HS-27A (cell line): ENCODE measurements at regions not wholly inside any gene's neighbourhood (a gene's known extent, or its start where the extent isn't known, plus 50 kb on each side); places are given as distances from the start of the nearest gene placed in this dataset.
"Not testable (repeated sequence)": the region's sequence is repeated elsewhere in the genome, so short reads cannot be mapped to it uniquely, and the experiment has no call there.

Experiments used
- DNase-seq: peaks from one replicate; pipeline ENCODE4 v3.0.0-alpha.2; 2012; ENCODE audit warnings: low read depth, missing footprints

DNA sequence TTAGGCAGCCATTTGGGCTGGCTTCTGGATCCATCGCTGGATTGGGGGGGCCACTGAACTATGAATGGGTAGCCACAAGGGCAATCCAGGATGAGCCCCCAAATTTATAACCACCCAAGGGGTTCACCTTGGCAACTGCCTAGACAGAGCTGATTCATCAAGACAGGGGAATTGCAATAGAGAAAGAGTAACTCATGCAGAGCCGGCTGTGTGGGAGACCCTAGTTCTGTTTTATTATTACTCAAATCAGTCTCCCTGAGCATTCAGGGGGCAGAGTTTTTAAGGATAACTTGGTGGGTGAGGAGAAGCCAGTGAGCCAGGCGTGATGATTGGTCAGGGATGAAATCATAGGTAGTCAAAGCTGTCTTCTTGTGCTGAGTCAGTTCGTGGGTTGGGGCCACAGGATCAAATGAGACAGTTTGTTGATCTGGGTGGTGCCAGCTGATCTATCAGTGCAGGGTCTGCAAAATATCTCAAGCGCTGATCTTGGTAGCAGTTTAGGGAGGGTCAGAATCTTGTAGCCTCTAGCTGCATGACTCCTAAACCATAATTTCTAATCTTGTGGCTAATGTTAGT, 57.9 kb downstream of the DNAJB9 start:
- DNase-seq = no peak

DNA sequence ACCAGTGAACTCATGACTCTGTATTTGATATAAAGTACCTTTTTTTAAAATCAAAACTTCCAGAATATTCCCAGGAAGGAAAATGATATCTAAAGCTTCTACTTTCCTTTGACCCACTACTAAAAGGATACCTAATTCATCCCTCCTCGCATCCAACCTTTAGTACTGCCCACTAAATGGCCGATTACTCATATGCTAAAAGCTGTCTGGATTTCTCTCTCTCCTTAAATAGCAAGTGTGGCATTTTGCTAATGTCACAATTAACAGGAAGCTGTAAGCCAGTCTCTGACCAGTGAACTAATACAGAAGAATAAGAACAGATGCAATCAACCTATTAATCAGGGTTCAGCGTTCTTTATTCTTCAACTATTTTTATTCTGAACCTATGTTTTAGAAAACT, 59.0 kb downstream of the DNAJB9 start:
- no peak for DNase-seq

GRCh38 chr7:108629651-108630400, 60.2 kb downstream of the DNAJB9 start:
- DNase-seq = no peak

DNA sequence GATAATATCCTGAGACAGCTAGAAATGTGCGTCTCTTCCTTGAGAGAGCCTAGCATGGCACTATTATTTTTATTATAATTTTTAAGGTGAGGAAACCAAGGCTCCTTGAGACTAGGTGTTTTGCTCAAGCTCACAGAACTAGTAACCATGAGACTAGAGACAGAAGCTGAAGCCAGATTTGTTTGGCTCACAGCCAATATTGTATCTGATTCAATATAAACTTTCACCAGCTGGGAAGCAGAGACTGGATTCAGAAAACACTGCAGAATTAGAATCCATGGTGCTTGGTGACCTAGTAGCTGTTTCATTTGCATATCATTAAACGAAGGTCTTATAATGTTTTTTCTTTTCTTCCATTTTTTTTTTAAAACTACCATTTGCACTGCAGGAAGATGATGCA, 64.4 kb downstream of the DNAJB9 start:
- DNase-seq = no peak

- no peak for DNase-seq
Measured at GRCh38 chr7:108634535-108634934, 64.9 kb downstream of the DNAJB9 start.

DNA sequence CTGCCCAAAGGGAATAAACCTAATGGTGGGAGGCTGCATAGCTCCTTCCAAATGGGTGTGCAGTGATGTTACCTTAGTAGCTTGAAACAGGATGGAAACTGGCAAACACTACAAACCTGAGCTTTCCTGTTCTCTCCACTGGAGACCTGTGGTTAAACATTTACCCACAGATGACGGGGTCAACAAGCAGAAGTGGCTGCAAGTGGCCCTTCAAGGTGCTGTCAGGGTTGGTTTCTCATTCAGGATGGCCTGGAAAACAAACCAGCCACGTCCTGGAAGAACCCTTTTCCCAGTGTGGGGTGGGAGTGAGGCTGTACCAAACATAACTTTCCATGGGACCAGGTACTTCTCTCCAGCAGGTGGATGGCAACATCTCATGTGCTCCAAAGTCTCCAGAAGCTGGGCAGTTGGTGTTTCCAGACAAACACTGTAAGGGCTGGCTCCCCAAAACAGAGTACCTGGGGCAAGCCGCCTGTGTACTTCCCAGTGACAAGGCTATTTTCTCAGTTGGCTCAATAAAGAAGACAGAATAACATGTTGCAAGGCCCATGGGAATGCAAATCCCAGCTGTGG, 67.5 kb downstream of the DNAJB9 start:
- no peak for DNase-seq

- no peak for DNase-seq
Measured at GRCh38 chr7:108642126-108642525, 72.5 kb downstream of the DNAJB9 start.

GRCh38 chr7:108643136-108643535, 73.5 kb downstream of the DNAJB9 start:
- no peak for DNase-seq

DNA sequence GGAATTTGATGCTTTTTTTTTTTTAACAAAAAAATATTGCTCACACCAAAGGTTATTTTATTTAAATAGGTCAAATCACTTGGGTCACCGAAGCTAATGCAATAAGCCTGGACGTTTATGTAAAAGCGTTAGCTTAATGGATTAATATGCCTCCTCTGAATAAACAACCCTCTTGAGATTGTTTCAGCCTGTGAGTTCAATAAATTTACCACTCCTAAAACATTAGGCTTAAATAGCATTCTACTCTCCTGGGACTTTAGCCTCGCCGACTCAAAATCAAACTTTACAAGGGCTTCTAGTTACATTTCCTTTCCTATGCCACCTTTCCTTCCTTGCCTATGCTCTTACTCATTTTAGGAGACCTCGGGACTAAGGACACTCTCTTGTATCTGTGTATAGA, 79.3 kb downstream of the DNAJB9 start:
- no peak for DNase-seq

- no peak for DNase-seq
Measured at GRCh38 chr7:108650467-108650866, 80.8 kb downstream of the DNAJB9 start.

DNA sequence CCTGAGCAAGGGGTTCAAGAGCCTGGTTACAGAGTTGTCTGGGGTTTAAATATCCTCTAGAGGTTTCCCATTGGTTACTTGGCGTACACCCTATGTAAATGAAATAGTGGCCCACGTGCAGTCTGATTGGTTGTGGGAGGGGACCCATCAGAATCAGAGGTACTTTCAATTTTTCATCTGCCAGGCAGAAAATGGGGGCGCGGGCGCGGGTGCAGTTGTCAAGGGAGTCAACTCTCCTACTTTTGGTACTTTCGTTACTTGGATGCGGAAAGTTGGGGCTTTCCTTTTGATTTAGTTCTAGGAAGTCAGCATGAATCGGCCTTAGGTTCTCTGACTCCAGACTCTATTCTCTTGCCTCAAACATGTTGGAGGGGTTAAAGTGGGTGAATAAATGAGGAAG, 83.2 kb downstream of the DNAJB9 start:
- DNase-seq = no peak

GRCh38 chr7:108653526-108653925, 83.9 kb downstream of the DNAJB9 start:
- DNase-seq = no peak

DNA sequence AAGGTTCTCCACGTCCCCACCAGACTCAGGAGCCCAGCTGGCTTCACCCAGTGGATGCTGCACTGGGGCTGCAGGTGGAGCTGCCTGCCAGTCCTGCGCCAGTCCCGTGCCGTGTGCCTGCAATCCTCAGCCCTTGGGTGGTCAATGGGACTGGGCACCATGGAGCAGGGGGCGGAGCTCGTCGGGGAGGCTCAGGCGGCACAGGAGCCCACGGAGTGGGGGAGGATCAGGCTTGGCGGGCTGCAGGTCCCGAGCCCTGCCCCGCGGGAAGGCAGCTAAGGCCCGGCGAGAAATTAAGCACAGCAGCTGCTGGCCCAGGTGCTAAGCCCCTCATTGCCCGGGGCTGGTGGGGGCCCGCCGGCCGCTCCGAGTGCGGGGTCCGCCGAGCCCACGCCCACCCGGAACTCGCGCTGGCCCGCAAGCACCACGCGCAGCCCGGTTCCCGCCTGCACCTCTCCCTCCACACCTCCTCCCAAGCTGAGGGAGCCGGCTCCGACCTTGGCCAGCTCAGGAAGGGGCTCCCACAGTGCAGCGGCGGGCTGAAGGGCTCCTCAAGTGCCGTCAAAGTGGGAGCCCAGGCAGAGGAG, 87.6 kb downstream of the DNAJB9 start:
- DNase-seq = not testable (repeated sequence)

DNA sequence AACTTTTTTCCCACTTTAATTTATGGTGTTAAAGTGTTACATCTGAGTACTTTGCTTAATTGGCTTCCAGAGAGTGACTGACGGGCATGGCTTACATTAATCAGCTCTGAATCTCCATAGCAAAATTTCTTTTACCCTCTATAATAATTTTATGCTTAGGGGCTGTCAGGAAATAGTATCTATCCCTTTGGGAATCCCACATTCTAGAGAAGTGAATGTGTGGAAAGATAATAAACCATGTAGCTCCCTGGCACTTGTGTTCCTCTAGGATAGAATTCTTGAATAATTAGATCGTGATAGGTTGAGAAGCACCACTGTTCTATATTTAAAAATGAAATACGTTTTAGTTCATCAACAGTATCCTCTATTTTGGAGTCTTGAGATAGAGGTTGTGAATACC, 89.6 kb downstream of the DNAJB9 start:
- no peak for DNase-seq

DNA sequence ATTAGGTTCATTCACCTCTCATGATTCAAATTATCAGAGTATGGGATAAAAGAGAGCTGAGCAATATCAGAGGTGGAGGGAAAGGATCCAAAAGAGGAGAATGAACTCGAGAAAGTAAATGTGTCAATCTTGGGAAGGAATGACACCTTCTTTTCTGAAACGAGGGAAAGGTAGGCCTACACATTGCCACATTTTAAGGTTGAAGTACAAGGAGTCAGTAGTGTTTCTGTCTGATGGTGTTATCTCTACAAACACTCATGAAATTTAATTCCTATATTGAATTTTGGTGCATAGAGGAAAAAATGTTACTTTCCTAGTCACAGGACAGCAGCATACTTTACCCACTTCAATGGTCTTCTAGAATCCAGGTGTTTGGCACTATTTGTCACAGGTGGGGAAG, 90.2 kb downstream of the DNAJB9 start:
- DNase-seq = no peak

GRCh38 chr7:108660465-108660864, 90.8 kb downstream of the DNAJB9 start:
- DNase-seq = no peak

DNA sequence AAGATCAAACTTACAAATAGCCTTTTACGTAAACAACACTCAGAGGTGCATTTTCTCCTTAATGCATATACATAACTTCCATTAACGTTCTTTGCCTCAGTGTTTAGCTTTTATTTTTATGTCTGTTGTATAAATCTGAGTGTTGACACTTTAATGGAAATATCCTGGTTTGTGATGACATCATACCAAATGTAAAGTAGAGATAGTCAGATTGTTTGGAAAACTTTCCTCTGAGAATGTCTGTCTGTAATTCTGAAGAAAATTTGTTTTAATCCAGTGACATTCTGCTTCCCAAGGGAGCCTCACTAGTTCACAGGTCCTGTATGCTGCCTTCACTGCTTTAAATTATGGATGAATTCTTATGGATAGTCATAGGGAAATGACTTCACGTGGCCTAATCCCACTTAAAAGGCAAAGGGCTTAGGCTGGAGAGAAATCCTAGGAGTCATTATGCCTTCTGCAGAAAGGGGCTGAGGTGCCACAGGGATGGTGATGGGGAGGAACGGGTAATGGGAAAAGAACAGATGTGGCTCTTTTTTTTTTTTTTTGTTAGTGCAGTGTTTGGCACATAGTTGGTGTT, 93.2 kb downstream of the DNAJB9 start:
- no peak for DNase-seq

DNA sequence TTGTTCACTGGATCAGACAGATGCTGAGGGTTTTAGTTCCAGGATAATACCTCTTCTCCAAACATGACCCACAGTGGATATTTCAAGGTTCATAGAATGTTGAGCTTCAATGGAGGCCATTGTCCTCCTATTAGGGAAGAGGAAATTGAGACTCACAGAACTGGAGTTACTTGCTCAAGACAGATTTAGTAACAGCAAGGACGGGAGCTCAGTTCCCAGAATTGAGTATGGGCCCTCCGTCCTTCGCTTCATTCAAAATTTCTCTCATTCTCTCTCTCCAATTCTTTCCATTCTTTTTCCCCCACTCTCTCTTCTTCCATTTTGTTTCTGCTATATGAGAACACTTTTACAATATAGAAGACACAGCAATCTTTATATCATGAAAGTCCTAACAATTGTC, 94.0 kb downstream of the DNAJB9 start:
- DNase-seq = no peak

- DNase-seq = no peak
Measured at GRCh38 chr7:108667216-108667615, 97.5 kb downstream of the DNAJB9 start.

- DNase-seq = no peak
Measured at GRCh38 chr7:108669958-108670357, 100.3 kb downstream of the DNAJB9 start.

DNA sequence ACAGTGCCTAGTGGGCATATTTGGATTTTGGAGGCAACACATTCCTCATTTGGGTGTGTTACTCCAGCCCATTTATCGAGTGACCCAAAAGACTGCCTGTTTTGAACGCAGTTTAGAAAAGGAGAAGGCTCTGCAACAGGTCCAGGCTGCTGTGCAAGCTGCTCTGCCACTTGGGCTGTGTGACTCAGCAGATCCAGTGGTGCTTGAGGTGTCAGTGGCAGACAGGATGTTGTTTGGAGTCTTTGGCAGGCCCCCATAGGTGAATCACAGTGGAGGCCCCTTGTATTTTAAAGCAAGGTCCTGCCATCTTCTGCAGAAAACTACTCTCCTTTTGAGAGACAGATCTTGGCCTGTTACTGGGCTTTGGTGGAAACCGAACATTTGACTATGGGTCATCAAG, 104.0 kb downstream of the DNAJB9 start:
- not testable (repeated sequence) for DNase-seq

DNA sequence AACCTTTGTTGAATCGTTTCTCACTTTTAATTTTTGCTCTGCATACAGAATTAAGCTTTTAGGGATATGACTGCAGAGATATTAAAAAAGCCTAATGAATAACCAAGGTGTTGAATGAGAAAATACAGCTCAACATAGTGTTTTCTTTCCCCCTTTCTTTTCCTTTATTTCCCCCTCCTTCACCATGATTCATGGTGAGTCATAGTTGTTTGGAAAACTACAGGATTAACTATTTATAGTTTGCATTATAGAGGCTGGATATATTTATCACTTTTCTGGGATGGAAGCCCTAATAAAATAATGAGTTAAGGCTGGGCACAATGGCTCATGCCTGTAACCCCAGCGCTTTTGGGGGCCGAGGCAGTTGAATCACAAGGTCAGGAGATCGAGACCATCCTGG, 115.0 kb downstream of the DNAJB9 start:
- DNase-seq = no peak

GRCh38 chr7:108686494-108686893, 116.8 kb downstream of the DNAJB9 start:
- DNase-seq = no peak
